ENCODE measurements at regions not wholly inside any gene's neighbourhood (a gene's known extent, or its start where the extent isn't known, plus 50 kb on each side); places are given as distances from the start of the nearest gene placed in this dataset.

- Histone ChIP-seq H3K9me3 (no peaks in the 10 kb centered on the region), H3K36me3 (no peaks in the 10 kb centered on the region), H3K4me3 (replicated peaks in 1 of 3) (no peak overlapping the region), H3K27ac (no peak overlapping the region), H3K27me3 (peaks cover 4% of the 10 kb centered on the region), H3K4me1 (no peaks in the 10 kb centered on the region)
- DNase-seq = no peak
- intact Hi-C loops (cut with DNase I) = no loop called here
- TF ChIP-seq, protein P1, sequence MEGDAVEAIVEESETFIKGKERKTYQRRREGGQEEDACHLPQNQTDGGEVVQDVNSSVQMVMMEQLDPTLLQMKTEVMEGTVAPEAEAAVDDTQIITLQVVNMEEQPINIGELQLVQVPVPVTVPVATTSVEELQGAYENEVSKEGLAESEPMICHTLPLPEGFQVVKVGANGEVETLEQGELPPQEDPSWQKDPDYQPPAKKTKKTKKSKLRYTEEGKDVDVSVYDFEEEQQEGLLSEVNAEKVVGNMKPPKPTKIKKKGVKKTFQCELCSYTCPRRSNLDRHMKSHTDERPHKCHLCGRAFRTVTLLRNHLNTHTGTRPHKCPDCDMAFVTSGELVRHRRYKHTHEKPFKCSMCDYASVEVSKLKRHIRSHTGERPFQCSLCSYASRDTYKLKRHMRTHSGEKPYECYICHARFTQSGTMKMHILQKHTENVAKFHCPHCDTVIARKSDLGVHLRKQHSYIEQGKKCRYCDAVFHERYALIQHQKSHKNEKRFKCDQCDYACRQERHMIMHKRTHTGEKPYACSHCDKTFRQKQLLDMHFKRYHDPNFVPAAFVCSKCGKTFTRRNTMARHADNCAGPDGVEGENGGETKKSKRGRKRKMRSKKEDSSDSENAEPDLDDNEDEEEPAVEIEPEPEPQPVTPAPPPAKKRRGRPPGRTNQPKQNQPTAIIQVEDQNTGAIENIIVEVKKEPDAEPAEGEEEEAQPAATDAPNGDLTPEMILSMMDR (IDR thresholded peaks at IDR 0.05) = no peak
- WGBS, 2 donors = 83 to 89% methylated on average over 11 of the region's 11 CpGs
Observed at GRCh38 chr20:58146746-58147140, 81.7 kb downstream of the ANKRD60 start.

- Histone ChIP-seq H3K27me3 (peaks cover 4% of the 10 kb centered on the region), H3K36me3 (no peaks in the 10 kb centered on the region), H3K9me3 (no peaks in the 10 kb centered on the region), H3K27ac (peak overlapping the region in 1 of 3 donors; percentile 51), H3K4me1 (no peaks in the 10 kb centered on the region), H3K4me3 (replicated peaks in 1 of 3) (no peak overlapping the region)
- 54 to 69% methylated on average over 8 of the region's 8 CpGs for WGBS, 2 donors
- DNase-seq = no peak
- TF ChIP-seq, protein P1 (IDR thresholded peaks at IDR 0.05) = no peak
- TF ChIP-seq POLR2A (IDR thresholded peaks at IDR 0.05) = no peak
- intact Hi-C loops (cut with DNase I) = no loop called here
Observed at GRCh38 chr20:58146081-58146745, 82.2 kb downstream of the ANKRD60 start.

GRCh38 chr20:58145506-58146080 is 82.9 kb downstream of the ANKRD60 start:
- Histone ChIP-seq H3K4me3 (replicated peaks in 1 of 3) (no peak overlapping the region), H3K27ac (peak overlapping the region in 1 of 3 donors; percentile 51), H3K9me3 (no peaks in the 10 kb centered on the region), H3K27me3 (no peaks in the 10 kb centered on the region), H3K36me3 (no peaks in the 10 kb centered on the region), H3K4me1 (no peaks in the 10 kb centered on the region)
- TF ChIP-seq POLR2A (IDR thresholded peaks at IDR 0.05) = no peak
- WGBS, 2 donors = 74 to 75% methylated on average over 6 of the region's 6 CpGs
- intact Hi-C loops (cut with DNase I) = no loop called here
- no peak for DNase-seq

- 88 to 93% methylated on average over 9 of the region's 9 CpGs for WGBS, 2 donors
- Histone ChIP-seq H3K36me3 (no peaks in the 10 kb centered on the region), H3K27ac (no peak overlapping the region), H3K27me3 (no peaks in the 10 kb centered on the region), H3K4me3 (replicated peaks in 1 of 3) (no peak overlapping the region), H3K4me1 (no peaks in the 10 kb centered on the region), H3K9me3 (no peaks in the 10 kb centered on the region)
- TF ChIP-seq, protein P1 (IDR thresholded peaks at IDR 0.05) = no peak
- no peak for DNase-seq
- intact Hi-C loops (cut with DNase I) = no loop called here
Observed at GRCh38 chr20:58144096-58144495, 84.4 kb downstream of the ANKRD60 start.

- no peaks in the 10 kb centered on the region for H3K27me3 ChIP-seq
- no peaks in the 10 kb centered on the region for H3K9me3 ChIP-seq
- H3K36me3 ChIP-seq = no peaks in the 10 kb centered on the region
- H3K4me1 ChIP-seq = no peaks in the 10 kb centered on the region
- intact Hi-C loops (cut with DNase I) = no loop called here
- H3K4me3 ChIP-seq (replicated peaks in 1 of 3) = no peak overlapping the region
- DNase-seq = no peak
- TF ChIP-seq POLR2A (IDR thresholded peaks at IDR 0.05) = no peak
- TF ChIP-seq, protein P1 (IDR thresholded peaks at IDR 0.05) = no peak
- no peak overlapping the region for H3K27ac ChIP-seq
Observed at GRCh38 chr20:58143531-58143930, 84.9 kb downstream of the ANKRD60 start.
